GM12873 (cell line): ENCODE measurements at regions not wholly inside any gene's neighbourhood (a gene's known extent, or its start where the extent isn't known, plus 50 kb on each side); places are given as distances from the start of the nearest gene placed in this dataset.

Experiments used
- CTCF ChIP-seq: IDR thresholded peaks from 2 replicates; pipeline ENCODE4 v1.5.1; 2012; ENCODE audit warnings: low read depth, mild to moderate bottlenecking, moderate library complexity, low read length, control low read depth; ENCODE audit not compliant: insufficient read depth; ENCODE audit errors: missing control alignments

GRCh38 chr10:117492504-117492903 is 50.0 kb upstream of the EMX2 start:
- no peak for TF ChIP-seq CTCF

GRCh38 chr10:117488004-117488403 is 54.5 kb upstream of the EMX2 start:
- TF ChIP-seq CTCF, result no peak

- TF ChIP-seq CTCF, result no peak
Measured at GRCh38 chr10:117486606-117487005, 55.9 kb upstream of the EMX2 start.

- no peak for TF ChIP-seq CTCF
Measured at GRCh38 chr10:117483056-117483590, 59.4 kb upstream of the EMX2 start.

- TF ChIP-seq CTCF, result peak; percentile 11
Measured at GRCh38 chr10:117480097-117480496, 62.4 kb upstream of the EMX2 start.

- no peak for TF ChIP-seq CTCF
Measured at GRCh38 chr10:117477961-117478670, 64.4 kb upstream of the EMX2 start.

GRCh38 chr10:117477211-117477947 is 65.2 kb upstream of the EMX2 start:
- no peak for TF ChIP-seq CTCF
